Progenitor cell of endocrine pancreas (in vitro differentiated cells): ENCODE measurements at regions not wholly inside any gene's neighbourhood (a gene's known extent, or its start where the extent isn't known, plus 50 kb on each side); places are given as distances from the start of the nearest gene placed in this dataset.

Source experiments
- DNase-seq: peaks from one replicate; pipeline ENCODE4 v3.0.0; 2021; ENCODE audit warnings: low spot score; ENCODE audit not compliant: unreplicated experiment
- H3K27ac Mint-ChIP-seq: 2 replicates; pipeline ENCODE4 v1.8.0; 2021; ENCODE audit warnings: mild to moderate bottlenecking, moderate library complexity, mixed read lengths
- H3K27me3 Mint-ChIP-seq: 2 replicates; pipeline ENCODE4 v1.8.0; 2021; ENCODE audit warnings: mixed read lengths
- H3K36me3 Mint-ChIP-seq: 2 replicates; pipeline ENCODE4 v1.8.0; 2022; ENCODE audit warnings: mixed read lengths; ENCODE audit not compliant: insufficient read depth
- H3K4me1 Mint-ChIP-seq: 2 replicates; pipeline ENCODE4 v1.8.0; 2021; ENCODE audit warnings: low read depth, mixed read lengths
- H3K4me3 Mint-ChIP-seq: 2 replicates; pipeline ENCODE4 v1.8.0; 2021; ENCODE audit warnings: low read depth, mild to moderate bottlenecking, moderate library complexity, mixed read lengths
- H3K9me3 Mint-ChIP-seq: 2 replicates; pipeline ENCODE4 v1.8.0; 2021; ENCODE audit warnings: low read depth, mixed read lengths
- TF ChIP-seq, protein P1 (sequence below): fragments of 200-600 bp; sonication (generic); IDR thresholded peaks from one replicate; pipeline ENCODE4 v1.5.0; 2021; ENCODE audit warnings: antibody characterized with exemption, mild to moderate bottlenecking; ENCODE audit not compliant: unreplicated experiment

DNA sequence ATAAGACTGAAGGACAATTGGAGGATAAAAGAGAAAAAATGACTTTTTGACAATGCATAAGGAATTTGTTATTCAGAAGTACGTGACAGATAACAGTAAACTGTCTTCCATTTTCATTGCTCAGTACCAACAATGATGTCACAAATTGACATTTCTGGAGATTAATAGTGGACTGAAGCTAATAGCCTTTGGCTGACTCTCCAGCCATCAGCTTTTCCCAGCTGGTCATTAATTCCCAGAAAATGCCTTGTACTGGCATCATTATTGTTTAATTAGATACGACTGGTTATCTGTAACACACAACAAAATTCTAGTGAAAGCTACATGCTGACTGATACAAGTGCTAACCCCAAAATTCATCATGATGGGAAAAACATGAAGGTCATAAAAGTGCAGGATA, 147.9 kb upstream of the FGF13 start:
- Mint-ChIP-seq H3K27me3 (no peaks in the 10 kb centered on the region), H3K4me3 (no peak overlapping the region), H3K27ac (no peak overlapping the region)

DNA sequence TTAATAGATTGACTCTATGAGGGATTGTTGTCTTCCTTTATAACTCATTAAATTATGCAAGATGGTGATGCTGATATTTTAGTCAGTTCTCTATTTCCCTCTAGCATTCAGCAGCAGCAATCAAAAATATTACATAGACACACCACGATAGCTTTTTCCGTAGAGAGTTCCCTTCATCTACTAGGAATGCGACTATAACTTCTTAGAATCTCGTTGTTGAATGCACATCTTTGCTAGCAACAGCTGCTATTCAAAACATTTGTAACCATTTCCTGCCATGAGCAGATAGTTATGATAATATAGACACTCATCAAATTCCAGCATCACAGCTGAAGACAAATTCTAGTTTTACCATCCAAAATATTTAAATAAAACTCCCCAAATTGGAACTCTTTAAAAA, 147.4 kb upstream of the FGF13 start:
- Mint-ChIP-seq H3K27ac (no peak overlapping the region), H3K36me3 (no peaks in the 10 kb centered on the region), H3K4me3 (no peak overlapping the region), H3K4me1 (peaks cover 8% of the 10 kb centered on the region), H3K27me3 (no peaks in the 10 kb centered on the region), H3K9me3 (no peaks in the 10 kb centered on the region)
- TF ChIP-seq, protein P1, sequence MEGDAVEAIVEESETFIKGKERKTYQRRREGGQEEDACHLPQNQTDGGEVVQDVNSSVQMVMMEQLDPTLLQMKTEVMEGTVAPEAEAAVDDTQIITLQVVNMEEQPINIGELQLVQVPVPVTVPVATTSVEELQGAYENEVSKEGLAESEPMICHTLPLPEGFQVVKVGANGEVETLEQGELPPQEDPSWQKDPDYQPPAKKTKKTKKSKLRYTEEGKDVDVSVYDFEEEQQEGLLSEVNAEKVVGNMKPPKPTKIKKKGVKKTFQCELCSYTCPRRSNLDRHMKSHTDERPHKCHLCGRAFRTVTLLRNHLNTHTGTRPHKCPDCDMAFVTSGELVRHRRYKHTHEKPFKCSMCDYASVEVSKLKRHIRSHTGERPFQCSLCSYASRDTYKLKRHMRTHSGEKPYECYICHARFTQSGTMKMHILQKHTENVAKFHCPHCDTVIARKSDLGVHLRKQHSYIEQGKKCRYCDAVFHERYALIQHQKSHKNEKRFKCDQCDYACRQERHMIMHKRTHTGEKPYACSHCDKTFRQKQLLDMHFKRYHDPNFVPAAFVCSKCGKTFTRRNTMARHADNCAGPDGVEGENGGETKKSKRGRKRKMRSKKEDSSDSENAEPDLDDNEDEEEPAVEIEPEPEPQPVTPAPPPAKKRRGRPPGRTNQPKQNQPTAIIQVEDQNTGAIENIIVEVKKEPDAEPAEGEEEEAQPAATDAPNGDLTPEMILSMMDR, result no peak
- DNase-seq, result no peak

More for the DNA sequence above, 147.9 kb upstream of the FGF13 start:
- no peak for DNase-seq
- Mint-ChIP-seq H3K4me1 (peaks cover 8% of the 10 kb centered on the region), H3K9me3 (no peaks in the 10 kb centered on the region), H3K36me3 (no peaks in the 10 kb centered on the region)
- TF ChIP-seq, protein P1, result no peak

DNA sequence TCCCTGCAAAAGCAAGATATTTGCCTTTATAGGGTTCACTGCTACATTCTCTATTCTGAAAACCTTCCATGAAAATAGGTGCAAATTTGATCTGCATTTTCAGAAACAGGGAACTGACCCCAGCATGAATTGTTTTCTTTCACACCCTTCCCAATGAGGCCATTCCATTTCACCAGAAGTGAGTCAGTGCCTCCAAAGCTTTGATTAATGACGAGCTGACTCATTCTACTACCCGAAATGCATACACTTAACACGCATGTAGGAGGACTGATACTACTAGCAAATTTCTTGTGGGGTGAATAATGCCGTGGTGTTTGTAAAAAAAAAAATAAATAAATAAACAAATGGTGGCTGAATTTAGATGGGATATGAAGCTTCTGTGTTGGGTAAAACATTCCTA, 146.9 kb upstream of the FGF13 start:
- no peak overlapping the region for H3K27ac Mint-ChIP-seq
- no peak for DNase-seq
- H3K4me1 Mint-ChIP-seq, result peaks cover 8% of the 10 kb centered on the region
- no peak overlapping the region for H3K4me3 Mint-ChIP-seq
- H3K27me3 Mint-ChIP-seq, result no peaks in the 10 kb centered on the region
- TF ChIP-seq, protein P1, result no peak
- H3K9me3 Mint-ChIP-seq, result no peaks in the 10 kb centered on the region
- no peaks in the 10 kb centered on the region for H3K36me3 Mint-ChIP-seq

DNA sequence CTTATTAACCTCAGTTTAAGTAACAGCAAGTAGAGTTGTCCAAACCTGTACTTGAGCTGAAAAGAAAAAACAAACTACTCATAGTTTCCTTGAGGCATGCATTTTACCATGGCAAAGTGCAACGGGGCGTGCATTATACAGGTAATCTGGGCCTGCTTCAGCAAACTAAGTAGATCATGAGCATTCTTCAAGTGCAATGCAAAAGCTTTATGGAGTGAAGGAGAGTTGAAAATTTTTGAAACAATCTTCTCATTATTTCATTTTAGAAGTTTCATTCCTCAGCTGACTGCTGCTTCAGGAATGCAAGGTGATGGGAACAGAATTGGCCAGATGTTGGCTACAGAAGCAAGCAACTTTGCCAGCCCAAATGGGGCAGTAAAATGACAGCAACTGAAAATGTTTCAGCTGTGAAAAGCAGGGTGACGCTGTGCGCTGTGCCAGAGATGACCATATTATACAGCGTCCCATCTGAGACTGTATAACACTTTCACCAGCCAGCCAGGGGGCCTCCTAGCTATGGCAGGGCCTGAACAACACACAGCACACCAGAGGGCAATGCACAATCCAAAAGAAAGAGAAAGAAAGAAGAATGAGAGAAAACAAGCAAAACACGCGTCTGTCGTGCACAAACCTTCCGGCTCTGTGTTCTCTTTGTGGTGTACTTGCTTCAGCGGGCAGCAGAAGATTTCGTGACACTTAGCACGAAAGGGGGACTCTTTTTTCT, 145.5 kb upstream of the FGF13 start:
- no peak overlapping the region for H3K27ac Mint-ChIP-seq

DNA sequence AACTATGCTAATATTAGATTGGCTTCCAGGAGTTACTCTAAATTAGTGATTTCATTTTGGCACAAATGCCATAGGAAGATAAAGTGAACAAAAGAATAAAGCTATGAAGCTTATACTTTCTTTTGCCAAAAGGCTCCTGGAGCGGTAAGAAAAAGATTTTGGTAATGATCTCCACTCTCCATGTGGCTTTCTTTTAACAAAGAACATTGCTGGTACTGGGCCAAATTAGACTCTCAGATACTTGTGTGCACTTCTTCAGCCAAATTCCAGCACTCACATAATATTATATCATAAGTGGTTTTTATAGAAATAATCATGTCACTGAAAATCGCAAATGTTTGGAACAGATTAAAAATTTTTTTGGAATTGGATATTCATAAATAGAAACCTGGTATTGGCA, 142.4 kb upstream of the FGF13 start:
- TF ChIP-seq, protein P1, result no peak
- no peaks in the 10 kb centered on the region for H3K36me3 Mint-ChIP-seq
- no peak for DNase-seq
- no peak overlapping the region for H3K27ac Mint-ChIP-seq
- H3K9me3 Mint-ChIP-seq, result no peaks in the 10 kb centered on the region
- H3K27me3 Mint-ChIP-seq, result no peaks in the 10 kb centered on the region
- no peaks in the 10 kb centered on the region for H3K4me1 Mint-ChIP-seq
- H3K4me3 Mint-ChIP-seq, result no peak overlapping the region

More for the DNA sequence above, 145.5 kb upstream of the FGF13 start:
- Mint-ChIP-seq H3K36me3 (no peaks in the 10 kb centered on the region), H3K27me3 (no peaks in the 10 kb centered on the region), H3K4me3 (no peak overlapping the region), H3K9me3 (no peaks in the 10 kb centered on the region), H3K4me1 (no peaks in the 10 kb centered on the region)
- DNase-seq, result no peak
- TF ChIP-seq, protein P1, result no peak
